ENCODE measurements at regions not wholly inside any gene's neighbourhood (a gene's known extent, or its start where the extent isn't known, plus 50 kb on each side); places are given as distances from the start of the nearest gene placed in this dataset.

DNA sequence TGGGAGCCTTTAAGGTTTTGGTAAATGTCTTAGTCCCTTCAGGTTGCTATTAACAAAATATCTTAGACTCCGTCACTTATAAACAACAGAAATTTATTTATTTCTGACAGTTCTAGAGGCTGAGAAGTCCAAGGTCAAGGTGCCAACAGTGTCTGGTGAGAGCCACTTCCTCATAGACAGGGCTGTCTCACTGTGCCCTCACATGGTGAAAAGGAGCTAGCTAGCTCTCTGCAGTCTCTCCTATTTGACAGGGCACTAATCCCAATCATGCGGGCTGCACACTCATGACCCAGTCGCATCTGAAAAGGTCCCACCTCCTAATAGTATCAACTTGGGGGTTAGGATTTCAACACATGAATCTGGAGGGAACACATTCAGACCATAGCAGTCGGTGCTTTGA is 63.4 kb upstream of the KLF3 start:
- Mint-ChIP-seq H3K4me1 (peaks cover 14 to 20% (median 17%) of the 10 kb centered on the region in 4 donors), H3K27me3 (no peaks in the 10 kb centered on the region), H3K9me3 (peaks cover 0 to 4% (median 0%) of the 10 kb centered on the region in 8 donors), H3K4me3 (no peak overlapping the region), H3K36me3 (no peaks in the 10 kb centered on the region), H3K27ac (peak overlapping the region in 1 of 7 donors; percentile 15)
- H3K27me3 ChIP-seq (ENCODE audit: insufficient read depth, low read length): no peaks in the 10 kb centered on the region
- ChIA-PET CTCF (ENCODE audit: partially characterized antibody) (interaction anchor here (1.6 to 1.8 kb wide), 2 partner anchors 74 to 281 kb away, joined by 4 to 9 read pairs; no protein-coding TSS in a partner anchor), POLR2A (ENCODE audit: partially characterized antibody) (interaction anchor here (0.9 kb wide), 1 partner anchor 17 kb away, joined by 3 read pairs; no protein-coding TSS in a partner anchor)
- no peak overlapping the region for H3K27ac ChIP-seq (ENCODE audit: low read depth, low read length)
- peaks cover 7% of the 10 kb centered on the region for H3K4me1 ChIP-seq (ENCODE audit: insufficient read depth, low read length)
- intact Hi-C loops (cut with micrococcal nuclease): loop anchor here (1.0 to 5.0 kb wide), 3 partner anchors 77 to 421 kb away; no protein-coding TSS in a partner anchor
- H3K36me3 ChIP-seq (ENCODE audit: insufficient read depth, low read length): no peaks in the 10 kb centered on the region
- H3K9me3 ChIP-seq (ENCODE audit: control insufficient read depth in 1 of 2, low read length in 2 of 2): no peaks in the 10 kb centered on the region
- no peak overlapping the region for H3K4me3 ChIP-seq (ENCODE audit: low read length in 2 of 2)
- no peak for DNase-seq

DNA sequence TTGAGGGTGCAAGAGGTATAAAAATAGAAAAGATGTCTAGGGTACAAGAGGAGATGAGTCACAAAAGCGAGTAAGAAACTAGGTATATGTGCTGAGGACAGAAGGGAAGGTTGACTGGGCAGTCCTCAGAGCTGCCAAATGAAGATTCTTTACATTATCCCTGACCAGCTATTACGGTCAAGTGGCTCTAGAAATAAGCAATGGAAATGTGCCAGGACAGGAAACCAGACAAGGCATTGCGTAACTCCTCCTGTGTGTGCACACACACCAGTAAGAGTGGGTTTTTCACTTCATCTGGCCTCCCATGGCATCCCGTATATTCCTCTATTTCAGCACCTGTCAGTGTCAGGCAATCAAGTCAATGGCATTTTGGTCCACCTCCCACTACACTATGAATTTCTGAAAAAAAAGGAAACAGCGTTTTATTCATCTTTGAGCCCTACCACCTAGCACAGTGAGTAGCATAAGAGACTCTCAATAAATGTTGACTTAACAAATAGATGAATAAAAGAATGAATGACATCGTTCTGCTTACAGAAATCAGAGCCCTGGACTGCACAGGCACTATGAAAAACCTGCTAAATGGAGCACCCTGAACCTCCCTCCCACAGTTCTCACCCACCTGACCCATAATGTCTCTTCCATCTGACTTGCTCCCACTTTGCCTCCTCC is 62.6 kb upstream of the KLF3 start:
- H3K27ac ChIP-seq (ENCODE audit: low read depth, low read length): no peak overlapping the region
- no peaks in the 10 kb centered on the region for H3K27me3 Mint-ChIP-seq
- H3K4me3 ChIP-seq (ENCODE audit: low read length in 2 of 2): no peak overlapping the region
- POLR2A ChIA-PET (ENCODE audit: partially characterized antibody): no interaction called here
- CTCF ChIA-PET (ENCODE audit: partially characterized antibody): interaction anchor here (1.6 to 1.8 kb wide), 2 partner anchors 74 to 281 kb away, joined by 4 to 9 read pairs; no protein-coding TSS in a partner anchor
- peaks cover 20 to 27% (median 24%) of the 10 kb centered on the region in 4 donors for H3K4me1 Mint-ChIP-seq
- no peaks in the 10 kb centered on the region for H3K36me3 ChIP-seq (ENCODE audit: insufficient read depth, low read length)
- H3K4me1 ChIP-seq (ENCODE audit: insufficient read depth, low read length): peaks cover 15% of the 10 kb centered on the region
- H3K4me3 Mint-ChIP-seq: no peak overlapping the region
- intact Hi-C loops (cut with micrococcal nuclease): loop anchor here (5.0 kb wide), 1 partner anchor 76 kb away; no protein-coding TSS in a partner anchor
- no peaks in the 10 kb centered on the region for H3K27me3 ChIP-seq (ENCODE audit: insufficient read depth, low read length)
- H3K27ac Mint-ChIP-seq: peak overlapping the region in 2 of 7 donors; percentile 42 to 43
- no peak for DNase-seq
- H3K9me3 Mint-ChIP-seq: peaks cover 0 to 4% (median 0%) of the 10 kb centered on the region in 8 donors
- H3K36me3 Mint-ChIP-seq: no peaks in the 10 kb centered on the region
- no peaks in the 10 kb centered on the region for H3K9me3 ChIP-seq (ENCODE audit: control insufficient read depth in 1 of 2, low read length in 2 of 2)

DNA sequence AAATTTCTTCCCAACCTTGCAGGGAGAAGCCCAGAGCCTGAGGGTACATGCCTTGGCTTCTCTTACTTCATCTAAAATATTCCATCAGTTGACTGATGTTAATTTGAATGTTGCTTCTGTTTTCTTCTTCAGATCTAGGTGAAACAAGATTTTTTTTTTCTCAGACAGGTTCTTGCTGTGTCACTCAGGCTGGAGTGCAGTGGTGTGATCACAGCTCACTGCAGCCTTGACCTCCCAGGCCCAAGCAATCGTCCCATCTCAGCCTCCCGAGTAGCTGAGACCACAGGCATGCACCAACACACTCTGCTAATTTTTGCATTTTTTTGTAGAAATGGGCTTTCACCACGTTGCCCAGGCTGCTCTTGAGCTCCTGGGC is 62.1 kb upstream of the KLF3 start:
- H3K9me3 Mint-ChIP-seq: peaks cover 0 to 4% (median 0%) of the 10 kb centered on the region in 8 donors
- ChIA-PET CTCF (ENCODE audit: partially characterized antibody) (no interaction called here), POLR2A (ENCODE audit: partially characterized antibody) (no interaction called here)
- intact Hi-C loops (cut with micrococcal nuclease): loop anchor here (5.0 kb wide), 1 partner anchor 75 kb away; no protein-coding TSS in a partner anchor
- no peaks in the 10 kb centered on the region for H3K36me3 Mint-ChIP-seq
- H3K27ac ChIP-seq (ENCODE audit: low read depth, low read length): no peak overlapping the region
- no peak overlapping the region for H3K4me3 ChIP-seq (ENCODE audit: low read length in 2 of 2)
- H3K27me3 Mint-ChIP-seq: no peaks in the 10 kb centered on the region
- no peaks in the 10 kb centered on the region for H3K9me3 ChIP-seq (ENCODE audit: control insufficient read depth in 1 of 2, low read length in 2 of 2)
- no peaks in the 10 kb centered on the region for H3K27me3 ChIP-seq (ENCODE audit: insufficient read depth, low read length)
- no peak overlapping the region for H3K4me3 Mint-ChIP-seq
- peaks cover 20 to 32% (median 28%) of the 10 kb centered on the region in 4 donors for H3K4me1 Mint-ChIP-seq
- peaks cover 20% of the 10 kb centered on the region for H3K4me1 ChIP-seq (ENCODE audit: insufficient read depth, low read length)
- H3K27ac Mint-ChIP-seq: peak overlapping the region in 2 of 7 donors; percentile 32 to 43
- H3K36me3 ChIP-seq (ENCODE audit: insufficient read depth, low read length): no peaks in the 10 kb centered on the region
- DNase-seq: no peak

DNA sequence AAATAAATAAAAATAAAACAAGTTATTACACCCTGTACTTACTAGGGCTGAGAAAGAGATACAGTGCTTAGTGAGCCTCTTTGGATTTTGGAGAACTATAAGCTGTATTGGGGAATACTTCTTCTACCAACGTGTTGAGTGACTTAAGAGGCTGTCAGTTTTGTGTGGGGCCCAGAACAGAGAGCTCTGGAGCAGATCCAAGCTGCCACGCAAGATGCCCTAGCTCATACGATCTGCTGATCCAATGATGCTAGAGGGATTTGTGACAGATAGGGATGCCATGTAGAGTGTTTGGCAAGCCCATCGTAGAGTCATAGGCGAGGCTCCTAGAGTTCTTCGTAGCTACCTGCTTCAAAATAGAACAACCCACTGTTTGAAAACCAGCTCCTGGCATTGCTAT is 60.3 kb upstream of the KLF3 start:
- ChIA-PET CTCF (ENCODE audit: partially characterized antibody) (interaction anchor here (0.8 to 2.1 kb wide), 3 partner anchors 10 to 424 kb away, joined by 3 to 7 read pairs (median 3); no protein-coding TSS in a partner anchor), POLR2A (ENCODE audit: partially characterized antibody) (no interaction called here)
- Histone ChIP-seq H3K36me3 (ENCODE audit: insufficient read depth, low read length) (no peaks in the 10 kb centered on the region), H3K27ac (ENCODE audit: low read depth, low read length) (no peak overlapping the region), H3K4me3 (ENCODE audit: low read length in 2 of 2) (no peak overlapping the region), H3K4me1 (ENCODE audit: insufficient read depth, low read length) (peaks cover 21% of the 10 kb centered on the region), H3K9me3 (ENCODE audit: control insufficient read depth in 1 of 2, low read length in 2 of 2) (no peaks in the 10 kb centered on the region), H3K27me3 (ENCODE audit: insufficient read depth, low read length) (no peaks in the 10 kb centered on the region)
- DNase-seq: no peak
- Mint-ChIP-seq H3K4me1 (peaks cover 20 to 41% (median 32%) of the 10 kb centered on the region in 4 donors), H3K27me3 (no peaks in the 10 kb centered on the region), H3K9me3 (peaks cover 0 to 4% (median 0%) of the 10 kb centered on the region in 8 donors), H3K4me3 (no peak overlapping the region), H3K36me3 (no peaks in the 10 kb centered on the region), H3K27ac (no peak overlapping the region)
- intact Hi-C loops (cut with micrococcal nuclease): loop anchor here (5.0 kb wide), 1 partner anchor 74 kb away; no protein-coding TSS in a partner anchor

DNA sequence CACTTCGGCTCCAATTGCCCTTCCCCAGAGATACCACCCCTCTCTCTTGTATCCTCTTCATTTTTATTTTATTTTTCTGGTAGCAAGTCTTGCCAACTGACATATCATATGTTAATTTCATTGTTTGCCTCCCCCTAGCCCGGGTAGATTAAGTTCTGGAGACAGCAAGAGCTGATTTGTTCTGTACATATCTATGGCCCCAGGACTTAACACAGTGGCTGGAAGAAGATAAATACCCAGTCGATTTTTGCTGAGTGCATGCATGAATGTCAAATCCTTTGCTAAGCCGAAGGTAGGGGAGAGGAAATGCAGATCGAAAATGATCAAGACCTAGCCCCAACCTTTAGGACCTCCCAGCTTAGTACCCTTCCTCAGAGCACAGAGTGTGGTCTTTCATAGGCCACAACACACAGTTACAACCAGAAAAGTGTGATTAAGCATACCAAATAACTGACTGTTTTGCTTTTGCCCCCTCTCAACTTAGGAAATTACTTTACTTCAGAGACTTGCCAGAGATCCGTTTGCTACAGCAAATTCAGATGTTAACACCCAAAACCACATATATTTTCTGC is 58.7 kb upstream of the KLF3 start:
- Histone ChIP-seq H3K9me3 (ENCODE audit: control insufficient read depth in 1 of 2, low read length in 2 of 2) (no peaks in the 10 kb centered on the region), H3K27ac (ENCODE audit: low read depth, low read length) (no peak overlapping the region), H3K4me1 (ENCODE audit: insufficient read depth, low read length) (peaks cover 33% of the 10 kb centered on the region), H3K36me3 (ENCODE audit: insufficient read depth, low read length) (no peaks in the 10 kb centered on the region), H3K27me3 (ENCODE audit: insufficient read depth, low read length) (no peaks in the 10 kb centered on the region), H3K4me3 (ENCODE audit: low read length in 2 of 2) (no peak overlapping the region)
- peaks cover 0 to 4% (median 0%) of the 10 kb centered on the region in 8 donors for H3K9me3 Mint-ChIP-seq
- H3K27me3 Mint-ChIP-seq: no peaks in the 10 kb centered on the region
- no peak for DNase-seq
- peak overlapping the region in 5 of 8 donors; percentile 0 to 26 (median 20) for H3K4me3 Mint-ChIP-seq
- H3K27ac Mint-ChIP-seq: peak overlapping the region in 5 of 7 donors; percentile 8 to 70 (median 53)
- intact Hi-C loops (cut with micrococcal nuclease): no loop called here
- CTCF ChIA-PET (ENCODE audit: partially characterized antibody): interaction anchor here (0.8 to 1.4 kb wide), 2 partner anchors 16 to 287 kb away, joined by 3 read pairs; no protein-coding TSS in a partner anchor
- H3K4me1 Mint-ChIP-seq: peaks cover 26 to 53% (median 41%) of the 10 kb centered on the region in 4 donors
- no peaks in the 10 kb centered on the region for H3K36me3 Mint-ChIP-seq
- POLR2A ChIA-PET (ENCODE audit: partially characterized antibody): interaction anchor here (1.0 kb wide), 1 partner anchor 49 kb away, joined by 3 read pairs; no protein-coding TSS in a partner anchor

DNA sequence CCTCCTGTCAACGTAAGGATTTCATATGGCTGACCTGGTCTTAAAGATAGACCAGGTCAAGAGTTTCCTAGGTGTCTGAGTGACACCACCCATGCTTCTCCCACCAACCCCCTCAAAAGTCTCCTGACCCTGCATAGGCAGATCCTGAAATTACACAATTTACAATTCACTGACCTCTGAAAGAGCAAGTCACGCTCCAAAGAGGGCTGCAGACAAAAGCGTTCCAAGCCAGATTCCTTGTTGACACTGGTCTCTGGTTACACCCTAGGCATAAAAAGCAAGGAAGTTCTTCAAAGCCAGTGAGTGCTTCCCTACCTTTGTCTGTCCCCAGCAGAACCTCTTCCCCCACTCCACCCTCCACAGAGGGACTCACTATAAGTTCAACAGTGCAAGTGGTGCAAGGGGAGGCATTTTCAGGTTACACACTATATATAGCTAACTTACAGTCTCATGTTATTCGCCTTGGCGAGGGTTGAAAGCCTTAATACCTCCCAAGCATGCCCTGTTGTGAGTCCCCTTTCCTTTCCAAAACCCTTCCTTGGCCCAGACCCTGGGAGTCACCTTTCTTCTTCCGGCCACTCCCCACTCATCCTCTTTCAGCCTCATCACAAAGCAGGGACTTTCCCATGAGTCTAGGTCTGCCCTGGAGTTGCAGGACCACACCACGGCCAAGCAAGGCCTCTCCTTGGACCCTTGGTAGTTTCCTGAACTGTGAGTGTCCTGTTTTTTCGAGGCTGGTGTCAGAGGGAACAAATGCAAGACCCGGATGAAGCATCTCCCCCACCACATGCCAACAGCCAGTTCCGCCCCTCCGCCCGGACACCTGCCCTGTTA is 58.0 kb upstream of the KLF3 start:
- no peaks in the 10 kb centered on the region for H3K27me3 Mint-ChIP-seq
- no peak for DNase-seq
- Histone ChIP-seq H3K36me3 (ENCODE audit: insufficient read depth, low read length) (no peaks in the 10 kb centered on the region), H3K27ac (ENCODE audit: low read depth, low read length) (no peak overlapping the region), H3K4me3 (ENCODE audit: low read length in 2 of 2) (no peak overlapping the region), H3K27me3 (ENCODE audit: insufficient read depth, low read length) (no peaks in the 10 kb centered on the region), H3K9me3 (ENCODE audit: control insufficient read depth in 1 of 2, low read length in 2 of 2) (no peaks in the 10 kb centered on the region), H3K4me1 (ENCODE audit: insufficient read depth, low read length) (peaks cover 33% of the 10 kb centered on the region)
- peak overlapping the region in 4 of 7 donors; percentile 53 to 70 (median 66) for H3K27ac Mint-ChIP-seq
- peaks cover 0 to 4% (median 0%) of the 10 kb centered on the region in 8 donors for H3K9me3 Mint-ChIP-seq
- peaks cover 28 to 58% (median 46%) of the 10 kb centered on the region in 4 donors for H3K4me1 Mint-ChIP-seq
- ChIA-PET POLR2A (ENCODE audit: partially characterized antibody) (no interaction called here), CTCF (ENCODE audit: partially characterized antibody) (interaction anchor here (1.4 kb wide), 1 partner anchor 17 kb away, joined by 3 read pairs; no protein-coding TSS in a partner anchor)
- intact Hi-C loops (cut with micrococcal nuclease): no loop called here
- peak overlapping the region in 5 of 8 donors; percentile 0 to 29 (median 24) for H3K4me3 Mint-ChIP-seq
- H3K36me3 Mint-ChIP-seq: no peaks in the 10 kb centered on the region

All from CD4-positive, alpha-beta memory T cell (primary cell).